HepG2 (cell line): ENCODE measurements at regions not wholly inside any gene's neighbourhood (a gene's known extent, or its start where the extent isn't known, plus 50 kb on each side); places are given as distances from the start of the nearest gene placed in this dataset.
"Not testable (repeated sequence)": the region's sequence is repeated elsewhere in the genome, so short reads cannot be mapped to it uniquely, and the experiment has no call there.

Source experiments
- ATAC-seq: fragments of 200-7000 bp; cut with Tn5 transposase; 3 replicates; pipeline ENCODE4 v1.9.1; 2020; ENCODE audit warnings: mild to moderate bottlenecking, moderate library complexity
- BruUV-seq: library from RNA; stranded (reverse); fragments of 400-500 nt; replicated peaks from 2 replicates; lab custom pipeline; 2021; lab: Mats Ljungman, UMichigan
- CTCF ChIA-PET: fragments of 300-600 bp; formaldehyde crosslinking; extraction: SDS; loops from one replicate; lab custom pipeline; 2021; ENCODE audit warnings: low total read pairs, inconsistent platforms, low intra/inter-chr PET ratio; lab: Yijun Ruan, JAX
- POLR2A ChIA-PET: fragments of 350-600 bp; sonication (Branson Sonifier 250); formaldehyde crosslinking; loops from one replicate; lab custom pipeline; 2020; ENCODE audit warnings: antibody characterized with exemption, inconsistent platforms; lab: Yijun Ruan, JAX
- DNase-seq: peaks from one replicate; pipeline ENCODE4 v3.0.0-alpha.2; 2015; ENCODE audit warnings: low spot score
- FAIRE-seq: peaks from 3 replicates; lab custom pipeline; 2011; peaks lifted over from hg19 to GRCh38; lab: Jason Lieb, UNC
- H2AFZ ChIP-seq: one replicate; pipeline ENCODE4 v1.6.1; 2011; ENCODE audit warnings: low read length, inconsistent platforms
- H3K27ac ChIP-seq: fragments of 300-600 bp; 3 replicates; pipeline ENCODE4 v1.8.0; 2011; ENCODE audit warnings: mixed run types, mild to moderate bottlenecking, mixed read lengths, low read length, inconsistent platforms; ENCODE audit not compliant: insufficient read depth; ENCODE audit errors: extremely low read length
- H3K27me3 ChIP-seq, 2 experiments: fragments of 200-600 bp in 1 of 2; 2 replicates in 1 of 2; 3 replicates in 1 of 2; pipeline versions ENCODE4 v1.6.0 to v1.8.0; 2011; ENCODE audit warnings: low read length in 2 of 2, mild to moderate bottlenecking in 2 of 2, moderate library complexity in 2 of 2, inconsistent platforms in 1 of 2; ENCODE audit not compliant: insufficient read depth in 2 of 2, control insufficient read depth in 1 of 2
- H3K36me3 ChIP-seq, 2 experiments: fragments of 200-600 bp in 1 of 2; replicated peaks in 1 of 2; 2 replicates in 1 of 2; 3 replicates in 1 of 2; pipeline versions ENCODE4 v1.5.1 to v1.8.0; 2011; ENCODE audit warnings: low read length in 2 of 2, inconsistent platforms in 1 of 2; ENCODE audit not compliant: insufficient read depth in 2 of 2, control insufficient read depth in 1 of 2
- H3K4me1 ChIP-seq: 2 replicates; pipeline ENCODE4 v1.5.1; 2012; ENCODE audit warnings: low read length, inconsistent platforms; ENCODE audit not compliant: insufficient read depth
- H3K4me2 ChIP-seq: 2 replicates; pipeline ENCODE4 v1.6.0; 2011; ENCODE audit warnings: low read depth, low read length, inconsistent platforms
- H3K4me3 ChIP-seq, 3 experiments: fragments of 200-600 bp in 1 of 3; sonication (generic), shearing (Covaris generic) in 1 of 3; replicated peaks in 1 of 3; 2 replicates each; pipeline ENCODE4 v1.5.1; 2011 to 2016; ENCODE audit warnings: low read length in 3 of 3, inconsistent platforms in 2 of 3, low read depth in 2 of 3, mild to moderate bottlenecking in 2 of 3, control low read depth in 1 of 3, mixed read lengths in 1 of 3; ENCODE audit not compliant: insufficient read depth in 1 of 3
- H3K79me2 ChIP-seq: one replicate; pipeline ENCODE4 v1.6.1; 2011; ENCODE audit warnings: low read length, inconsistent platforms; ENCODE audit not compliant: insufficient read depth
- H3K9ac ChIP-seq: 2 replicates; pipeline ENCODE4 v1.6.0; 2011; ENCODE audit warnings: mild to moderate bottlenecking, low read depth, low read length, inconsistent platforms; ENCODE audit not compliant: insufficient read depth
- H3K9me3 ChIP-seq: 2 replicates; pipeline ENCODE4 v1.5.1; 2012; ENCODE audit warnings: mild to moderate bottlenecking, low read length
- H4K20me1 ChIP-seq: 2 replicates; pipeline ENCODE4 v1.6.0; 2011; ENCODE audit warnings: inconsistent platforms, mild to moderate bottlenecking, low read length, moderate library complexity; ENCODE audit not compliant: insufficient read depth
- ATF4 ChIP-seq, 2 experiments: fragments of 450-650 bp in 1 of 2; sonication (generic) in 1 of 2; formaldehyde crosslinking; IDR thresholded peaks; 2 replicates each; pipeline versions ENCODE4 v1.5.0 to v1.8.0; 2020 to 2022; ENCODE audit warnings: mild to moderate bottlenecking in 1 of 2, missing genetic modification reagents in 1 of 2
- FOXA1 ChIP-seq, 2 experiments: fragments of 450-650 bp in 1 of 2; sonication (generic) in 1 of 2; formaldehyde crosslinking in 1 of 2; IDR thresholded peaks; 2 replicates each; pipeline versions ENCODE4 v1.4.0 to v1.6.1; 2016 to 2020; ENCODE audit warnings: missing genetic modification reagents in 1 of 2
- FOXA3 ChIP-seq: IDR thresholded peaks from 2 replicates; pipeline ENCODE4 v1.6.1; 2016; ENCODE audit warnings: missing genetic modification reagents, missing compliant biosample characterization
- FOXP1 ChIP-seq, 2 experiments: fragments of 450-650 bp in 1 of 2; IDR thresholded peaks; 2 replicates each; pipeline ENCODE4 v1.6.1; 2017 to 2018; ENCODE audit warnings: antibody characterized with exemption in 1 of 2
- FOXP4 ChIP-seq: sonication (generic); formaldehyde crosslinking; IDR thresholded peaks from 2 replicates; pipeline ENCODE4 v1.4.0; 2020; ENCODE audit warnings: missing genetic modification reagents
- WGBS: methylation state at CpG from one replicate; pipeline ENCODE4 v1.1.6; 2017; ENCODE audit warnings: low lambda C conversion rate; 5-methylcytosine and 5-hydroxymethylcytosine counted together
- in situ Hi-C: cut with HindIII; loops from 2 replicates; pipeline ENCODE4 v1.10.0; 2017; ENCODE audit warnings: low pct_unique_long_range_greater_than_20kb; ENCODE audit not compliant: extremely low pct_ligation_motif_present
- intact Hi-C: fragments of 100-400 bp; cut with micrococcal nuclease; formaldehyde crosslinking; loops from one replicate; pipeline ENCODE4 v1.10.0; 2022; ENCODE audit not compliant: unreplicated experiment

GRCh38 chr6:113375466-113375865, 481.7 kb upstream of the MARCKS start:
- H3K36me3 ChIP-seq; H4K20me1 ChIP-seq; CTCF ChIA-PET; ATAC-seq; H3K27me3 ChIP-seq; H3K4me1 ChIP-seq; DNase-seq; H3K9me3 ChIP-seq; in situ Hi-C loops; intact Hi-C loops; H3K27ac ChIP-seq; H3K4me3 ChIP-seq; H2AFZ ChIP-seq; H3K4me2 ChIP-seq; H3K9ac ChIP-seq; BruUV-seq; FAIRE-seq; H3K79me2 ChIP-seq; TF ChIP-seq FOXA1 (IDR thresholded peaks at IDR 0.05): not testable (repeated sequence)
- 32% methylated on average over 2 of the region's 2 CpGs for WGBS
- POLR2A ChIA-PET: interaction anchor here (1.6 to 2.2 kb wide), 2 partner anchors 20 to 23 kb away, joined by 4 to 7 read pairs; no protein-coding TSS in a partner anchor
- TF ChIP-seq FOXA1 (CRISPR knock-in tag; IDR thresholded peaks at IDR 0.05) (peak; percentile 39; the same call in 1 of the 2 replicates), FOXP4 (0 out of 2 replicates have a peak, but pooled peaks have one; percentile 13), FOXA3 (CRISPR knock-in tag) (peak; percentile 58; the same call in 1 of the 2 replicates), FOXP1 (IDR thresholded peaks at IDR 0.05) (0 out of 2 replicates have a peak, but pooled peaks have one; percentile 21), FOXP1 (CRISPR knock-in tag; IDR thresholded peaks at IDR 0.05) (peak; percentile 80), ATF4 (CRISPR knock-in tag; IDR thresholded peaks at IDR 0.05) (peak in 1 of 2 experiments; percentile 51; a peak in 1 of 4 replicates)
